ENCODE measurements at regions not wholly inside any gene's neighbourhood (a gene's known extent, or its start where the extent isn't known, plus 50 kb on each side); places are given as distances from the start of the nearest gene placed in this dataset.
A peak's percentile ranks its signal among the peaks of the same experiment; 100 is the strongest.

DNA sequence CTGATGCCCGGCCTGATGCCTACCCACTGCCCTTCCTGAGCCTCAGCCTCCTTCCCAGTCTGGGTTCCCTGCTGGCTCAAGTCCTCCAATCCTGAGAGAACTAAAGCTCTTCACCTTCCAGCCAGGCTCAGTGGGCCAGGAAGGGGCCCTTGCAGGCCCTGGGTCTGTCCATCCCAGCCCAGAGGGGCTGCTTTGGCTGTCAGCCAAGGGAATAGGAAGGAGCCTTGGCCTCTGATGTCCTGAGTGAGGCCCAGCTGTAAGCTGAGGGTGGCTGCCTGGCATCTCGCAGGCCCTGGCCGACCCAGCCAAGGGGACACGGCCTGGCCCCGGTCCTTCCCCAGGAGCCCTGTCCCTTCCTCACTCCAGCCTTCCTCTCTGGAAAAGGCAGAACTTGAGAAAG lies 83.4 kb downstream of the DHCR7 start:
- peak overlapping the region; percentile 19; the same call in 1 of the 2 replicates for H3K27ac ChIP-seq
- TF ChIP-seq, protein P1, sequence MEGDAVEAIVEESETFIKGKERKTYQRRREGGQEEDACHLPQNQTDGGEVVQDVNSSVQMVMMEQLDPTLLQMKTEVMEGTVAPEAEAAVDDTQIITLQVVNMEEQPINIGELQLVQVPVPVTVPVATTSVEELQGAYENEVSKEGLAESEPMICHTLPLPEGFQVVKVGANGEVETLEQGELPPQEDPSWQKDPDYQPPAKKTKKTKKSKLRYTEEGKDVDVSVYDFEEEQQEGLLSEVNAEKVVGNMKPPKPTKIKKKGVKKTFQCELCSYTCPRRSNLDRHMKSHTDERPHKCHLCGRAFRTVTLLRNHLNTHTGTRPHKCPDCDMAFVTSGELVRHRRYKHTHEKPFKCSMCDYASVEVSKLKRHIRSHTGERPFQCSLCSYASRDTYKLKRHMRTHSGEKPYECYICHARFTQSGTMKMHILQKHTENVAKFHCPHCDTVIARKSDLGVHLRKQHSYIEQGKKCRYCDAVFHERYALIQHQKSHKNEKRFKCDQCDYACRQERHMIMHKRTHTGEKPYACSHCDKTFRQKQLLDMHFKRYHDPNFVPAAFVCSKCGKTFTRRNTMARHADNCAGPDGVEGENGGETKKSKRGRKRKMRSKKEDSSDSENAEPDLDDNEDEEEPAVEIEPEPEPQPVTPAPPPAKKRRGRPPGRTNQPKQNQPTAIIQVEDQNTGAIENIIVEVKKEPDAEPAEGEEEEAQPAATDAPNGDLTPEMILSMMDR (conservative IDR thresholded peaks at IDR 0.05), result no peak

- TF ChIP-seq, protein P1 (conservative IDR thresholded peaks at IDR 0.05), result no peak
- peak overlapping the region; percentile 19; the same call in 1 of the 2 replicates for H3K27ac ChIP-seq
Observed at GRCh38 chr11:71364176-71364671, 84.0 kb downstream of the DHCR7 start.

- TF ChIP-seq, protein P1 (conservative IDR thresholded peaks at IDR 0.05), result no peak
- peak overlapping the region; percentile 19; the same call in 1 of the 2 replicates for H3K27ac ChIP-seq
Observed at GRCh38 chr11:71363721-71364120, 84.5 kb downstream of the DHCR7 start.

DNA sequence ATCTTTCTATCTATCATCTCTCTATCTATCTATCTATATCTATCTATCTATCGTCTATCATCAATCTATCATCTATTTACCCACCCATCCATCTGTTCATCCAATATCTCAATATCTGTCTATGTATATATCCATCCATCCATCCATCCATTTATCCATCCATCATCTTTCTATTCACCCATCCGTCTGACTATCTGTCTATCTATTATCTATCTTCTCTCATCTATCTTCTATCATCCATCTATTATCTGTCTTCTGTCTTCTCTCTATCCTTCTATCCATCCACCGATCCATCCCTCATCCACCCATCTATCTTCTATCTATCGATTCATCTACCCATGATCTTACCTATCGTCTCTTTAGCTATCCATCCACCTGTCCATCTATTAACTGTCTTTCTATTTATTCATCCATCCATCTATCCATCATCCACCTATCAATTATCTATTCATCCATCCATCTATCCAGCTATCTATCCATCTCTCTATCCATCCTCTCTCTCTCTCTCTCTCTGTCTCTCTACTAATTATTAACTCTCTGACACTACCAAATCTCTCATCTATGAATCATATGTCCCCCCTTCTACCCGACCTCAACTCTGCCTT lies 89.1 kb downstream of the DHCR7 start:
- H3K27ac ChIP-seq, result no peak overlapping the region
- TF ChIP-seq, protein P1 (conservative IDR thresholded peaks at IDR 0.05), result no peak

DNA sequence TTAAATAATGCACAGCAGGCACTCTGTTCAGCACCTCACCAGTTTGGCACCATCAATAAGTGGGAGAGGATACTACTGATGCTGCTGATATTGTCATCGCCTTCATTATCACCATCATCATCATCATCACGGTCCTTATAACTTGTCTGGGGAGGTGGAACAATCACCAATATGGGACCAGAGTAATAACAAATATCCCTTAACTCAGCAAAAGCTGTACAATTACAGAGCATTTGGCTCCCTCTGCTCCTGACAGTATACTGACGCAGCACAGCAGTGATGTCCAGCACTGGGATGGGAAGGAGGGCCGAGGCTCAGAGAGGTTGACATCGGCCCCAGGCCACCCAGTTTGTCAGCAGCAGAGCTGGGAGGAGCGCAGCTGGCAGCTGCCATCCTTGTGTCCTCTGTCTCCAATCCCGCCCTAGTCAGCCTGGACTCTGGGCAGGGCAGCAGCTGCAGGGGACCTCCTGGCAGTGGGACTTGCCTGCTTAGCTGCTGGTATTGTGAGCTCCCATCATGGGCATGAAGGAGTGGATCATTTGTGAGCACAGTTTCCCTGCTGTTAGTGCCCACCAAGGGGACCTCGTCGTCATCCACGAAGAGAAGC lies 90.0 kb downstream of the DHCR7 start:
- TF ChIP-seq, protein P1 (conservative IDR thresholded peaks at IDR 0.05), result no peak
- no peak overlapping the region for H3K27ac ChIP-seq

DNA sequence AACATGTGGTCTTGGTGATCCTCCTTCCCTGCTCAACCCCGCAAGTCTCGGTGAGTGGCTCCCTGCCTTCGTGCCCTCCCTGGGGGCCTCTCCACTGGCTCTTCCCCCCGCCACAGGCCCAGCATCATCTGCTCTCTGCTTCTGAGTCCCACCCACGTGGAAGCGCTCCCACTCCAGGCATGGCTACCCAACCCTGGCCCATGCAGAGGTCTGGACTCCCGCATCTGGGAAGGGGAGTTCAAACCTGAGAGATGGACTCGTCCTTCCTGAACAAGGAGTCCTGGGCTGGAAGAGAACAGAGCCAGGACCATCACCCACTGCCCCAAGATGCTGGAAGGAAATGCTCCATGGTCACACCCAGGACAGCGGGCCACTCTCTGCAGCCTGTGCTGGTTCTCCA lies 90.8 kb downstream of the DHCR7 start:
- TF ChIP-seq, protein P1 (conservative IDR thresholded peaks at IDR 0.05), result no peak
- H3K27ac ChIP-seq, result no peak overlapping the region

DNA sequence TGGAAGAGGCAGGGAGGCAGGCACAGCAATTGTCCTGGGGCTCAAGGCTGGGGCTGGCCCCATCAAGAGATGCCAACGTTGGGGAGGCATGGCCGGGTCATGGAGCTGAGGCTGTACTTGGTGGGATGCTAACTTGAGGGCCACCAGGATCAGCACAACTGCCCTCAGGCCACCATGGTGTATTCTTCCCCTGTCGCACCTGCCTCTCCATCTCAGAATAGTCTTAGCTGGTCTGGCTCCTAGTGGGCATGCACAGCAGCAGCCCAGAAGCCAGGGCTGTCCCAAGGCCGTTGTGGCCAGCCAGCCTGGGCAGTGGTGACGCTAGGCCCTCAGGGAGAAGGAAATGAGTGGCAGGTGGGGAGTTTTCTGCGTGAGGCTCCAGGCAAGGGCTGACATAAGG lies 91.3 kb downstream of the DHCR7 start:
- no peak overlapping the region for H3K27ac ChIP-seq
- TF ChIP-seq, protein P1 (conservative IDR thresholded peaks at IDR 0.05), result no peak

Data from VCaP (cell line).